ENCODE measurements at regions not wholly inside any gene's neighbourhood (a gene's known extent, or its start where the extent isn't known, plus 50 kb on each side); places are given as distances from the start of the nearest gene placed in this dataset.

DNA sequence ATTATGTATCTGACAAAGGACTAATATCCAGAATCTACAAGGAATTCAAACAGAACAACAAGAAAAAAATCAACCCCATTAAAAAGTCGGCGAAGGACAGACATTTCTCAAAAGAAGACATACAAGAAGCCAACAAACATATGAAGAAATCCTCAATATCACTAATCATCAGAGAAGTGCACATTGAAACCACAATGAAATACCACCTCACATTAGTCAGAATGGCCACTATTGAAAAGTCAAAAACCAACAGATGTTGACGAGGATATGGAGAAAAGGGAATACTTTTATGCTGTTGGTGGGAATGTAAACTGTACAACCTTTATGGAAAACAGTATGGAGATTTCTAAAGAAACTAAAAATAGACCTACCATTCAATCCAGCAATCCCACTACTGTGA, 233.1 kb upstream of the PLSCR5 start:
- no peak for DNase-seq (ENCODE audit: low read depth)

DNA sequence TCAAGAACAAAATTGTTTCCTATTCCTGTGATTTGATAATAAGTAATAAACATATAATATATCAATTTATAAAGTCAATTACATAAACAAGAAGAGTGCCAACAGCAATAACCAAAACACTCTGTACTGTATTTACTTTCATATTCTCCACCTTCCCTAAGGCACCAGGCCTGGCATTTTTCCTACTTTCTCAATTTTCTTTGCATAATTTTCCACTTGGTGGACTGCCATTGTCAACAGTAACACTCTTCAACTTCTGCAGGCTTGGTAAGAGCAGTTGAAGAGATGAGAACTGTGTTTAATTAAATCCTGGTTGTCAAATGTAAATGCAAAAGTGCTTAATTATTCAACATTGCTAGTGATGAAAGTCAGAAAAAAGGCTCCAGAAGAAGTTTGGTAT, 229.8 kb upstream of the PLSCR5 start:
- DNase-seq (ENCODE audit: low read depth) = peak; percentile 24

DNA sequence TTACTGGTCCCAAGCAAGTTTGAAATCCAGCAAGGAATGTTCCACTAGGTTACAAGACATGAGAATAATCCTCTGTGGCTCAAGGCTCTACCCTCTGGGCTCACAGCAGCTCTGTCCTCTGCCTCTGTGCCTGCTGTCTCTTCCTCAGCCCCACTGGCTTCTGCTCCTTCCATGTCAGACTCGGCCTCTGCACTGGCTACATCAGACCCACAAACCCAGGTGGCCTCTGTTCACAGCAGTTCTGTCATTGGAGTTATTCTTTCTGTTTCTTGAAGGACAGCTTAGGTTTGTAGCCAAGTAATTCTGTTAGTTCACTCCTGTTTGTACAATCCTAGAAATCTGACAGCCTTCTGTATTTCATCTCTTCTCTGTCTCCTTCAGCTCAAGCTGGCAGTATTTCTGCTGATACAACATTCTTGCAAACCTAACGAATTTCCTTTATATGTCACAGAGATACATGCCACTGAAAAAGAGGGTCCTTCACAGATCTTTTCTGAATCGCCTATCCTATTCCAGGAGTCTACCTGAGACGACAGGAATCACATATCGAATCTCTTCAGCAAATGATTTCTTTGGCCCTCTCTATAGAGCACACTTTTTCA, 227.8 kb upstream of the PLSCR5 start:
- DNase-seq (ENCODE audit: low read depth) = no peak

DNA sequence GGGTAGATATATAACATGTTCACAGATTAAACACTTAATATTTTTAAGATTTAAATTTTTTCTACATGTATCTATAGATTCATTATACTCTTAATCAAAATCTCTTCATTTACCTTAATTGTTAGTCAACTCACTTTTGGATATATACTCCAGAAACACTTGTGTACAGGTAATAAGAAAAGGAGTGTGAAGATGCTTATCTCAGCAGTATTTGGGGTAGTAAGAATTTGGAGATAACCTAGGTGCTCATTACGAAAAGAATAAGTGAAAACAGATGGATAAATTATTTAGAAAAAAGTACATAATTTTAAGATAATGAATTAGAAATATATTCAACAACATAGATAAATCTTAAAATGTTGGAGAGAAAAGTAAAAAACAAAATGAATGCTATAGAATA, 226.5 kb upstream of the PLSCR5 start:
- DNase-seq (ENCODE audit: low read depth) = no peak

DNA sequence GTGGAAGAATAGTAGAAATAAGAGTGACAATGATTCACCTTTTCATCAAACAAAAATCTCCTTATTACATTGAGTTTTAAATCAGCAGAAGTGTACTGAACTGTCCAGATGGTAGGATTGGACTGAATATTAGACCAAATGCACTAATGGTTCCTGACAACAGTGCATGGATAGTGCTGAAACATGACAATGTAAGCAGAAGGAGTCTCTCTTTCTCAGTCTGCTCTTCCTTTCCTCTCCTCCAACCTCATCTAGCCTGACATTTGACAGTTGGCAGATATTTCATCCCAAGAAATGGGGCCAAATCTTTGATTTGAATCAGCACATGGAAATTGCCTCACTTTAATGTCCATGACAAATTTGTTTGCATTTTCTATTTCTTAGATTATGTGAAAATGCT, 225.1 kb upstream of the PLSCR5 start:
- no peak for DNase-seq (ENCODE audit: low read depth)

DNA sequence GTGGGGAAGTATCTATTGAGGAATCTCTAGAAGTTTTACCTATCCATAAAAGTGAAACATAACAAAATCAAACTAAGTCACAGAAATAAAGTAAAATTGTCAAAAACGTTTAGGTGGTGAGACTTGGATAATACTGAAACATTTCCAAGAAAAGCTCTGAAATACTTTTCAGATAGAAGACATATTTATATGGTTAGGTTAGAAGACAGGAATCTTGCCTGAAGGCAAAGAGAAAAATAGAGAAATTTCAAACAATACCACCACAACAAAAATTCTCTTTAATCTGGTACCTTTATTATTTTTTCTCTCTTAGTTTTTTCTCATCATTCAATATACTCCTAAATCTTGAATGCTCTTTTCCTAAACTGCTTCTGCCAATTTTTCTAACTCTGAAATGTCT, 222.7 kb upstream of the PLSCR5 start:
- no peak for DNase-seq (ENCODE audit: low read depth)

DNA sequence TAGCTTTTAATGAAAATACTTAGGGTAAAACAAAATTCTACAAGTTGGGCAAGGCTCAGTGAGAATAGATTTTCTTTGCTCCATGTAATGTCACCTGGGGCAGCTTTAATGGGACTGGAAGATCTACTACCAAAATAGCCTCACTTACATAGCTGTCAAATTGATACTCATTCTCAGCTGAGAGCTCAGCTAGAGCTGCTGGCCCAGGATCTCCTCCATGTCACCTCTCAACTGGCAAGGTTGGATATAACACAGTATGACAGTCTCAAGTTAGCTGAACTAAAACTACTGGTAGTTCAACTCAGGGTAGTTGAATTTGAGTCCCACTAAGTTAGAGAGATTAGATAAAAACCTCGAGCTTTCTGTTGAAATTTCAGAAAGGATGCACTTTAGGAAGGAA, 218.5 kb upstream of the PLSCR5 start:
- no peak for DNase-seq (ENCODE audit: low read depth)

DNA sequence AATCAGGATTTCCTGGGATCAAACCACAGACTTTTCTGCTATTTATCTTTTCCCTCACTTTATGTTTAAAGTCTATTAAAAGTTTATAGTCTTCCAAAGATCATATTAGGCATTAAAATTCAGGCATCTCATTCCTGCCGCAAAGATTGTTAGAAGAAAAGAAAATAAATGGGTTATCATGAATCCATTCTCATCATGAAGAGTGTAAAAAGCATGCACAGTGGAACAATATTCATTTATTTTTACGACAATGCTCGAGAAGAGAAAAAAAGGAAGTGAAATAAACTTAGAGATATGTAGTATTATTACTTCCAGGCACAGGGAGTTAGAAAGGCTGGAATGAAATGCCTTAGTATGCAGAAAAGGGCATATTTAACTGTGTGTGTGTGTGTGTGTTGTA, 213.7 kb upstream of the PLSCR5 start:
- no peak for DNase-seq (ENCODE audit: low read depth)

DNA sequence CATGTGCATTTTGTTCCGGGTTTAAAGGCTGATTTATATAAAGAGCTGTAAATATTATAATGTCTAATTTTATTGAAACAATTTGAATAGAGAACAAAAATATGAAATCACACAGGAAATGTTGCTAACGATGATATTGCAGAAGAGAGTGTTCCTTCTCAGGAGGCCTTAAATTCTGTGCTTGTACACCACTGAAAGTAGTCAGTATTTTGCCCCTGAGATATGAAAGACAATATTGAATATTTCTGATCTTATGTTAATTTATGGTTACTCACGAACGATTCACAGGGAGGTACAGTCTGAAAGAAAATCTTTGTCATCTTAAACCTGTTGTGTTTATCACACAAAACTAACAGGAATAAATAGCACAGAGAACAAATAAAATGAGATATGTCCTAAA, 213.2 kb upstream of the PLSCR5 start:
- no peak for DNase-seq (ENCODE audit: low read depth)

DNA sequence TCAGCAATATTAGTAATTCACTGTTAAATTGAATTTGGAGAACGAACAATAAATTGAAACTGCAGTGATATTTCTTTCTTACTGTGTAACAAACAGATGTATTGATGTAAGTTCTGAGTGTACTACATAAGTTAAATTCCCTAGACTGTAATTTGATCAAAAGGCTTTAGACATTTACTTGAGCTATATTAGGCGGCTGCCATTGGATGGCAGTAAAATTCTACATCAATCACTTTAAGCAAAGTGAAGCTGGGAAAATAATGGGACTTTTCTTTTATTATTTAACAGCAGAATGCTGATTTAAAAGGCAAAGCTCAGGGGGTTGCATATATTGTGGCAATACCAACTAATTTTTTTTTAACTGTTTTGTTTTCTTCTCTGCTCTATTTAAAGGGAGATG, 212.6 kb upstream of the PLSCR5 start:
- no peak for DNase-seq (ENCODE audit: low read depth)

DNA sequence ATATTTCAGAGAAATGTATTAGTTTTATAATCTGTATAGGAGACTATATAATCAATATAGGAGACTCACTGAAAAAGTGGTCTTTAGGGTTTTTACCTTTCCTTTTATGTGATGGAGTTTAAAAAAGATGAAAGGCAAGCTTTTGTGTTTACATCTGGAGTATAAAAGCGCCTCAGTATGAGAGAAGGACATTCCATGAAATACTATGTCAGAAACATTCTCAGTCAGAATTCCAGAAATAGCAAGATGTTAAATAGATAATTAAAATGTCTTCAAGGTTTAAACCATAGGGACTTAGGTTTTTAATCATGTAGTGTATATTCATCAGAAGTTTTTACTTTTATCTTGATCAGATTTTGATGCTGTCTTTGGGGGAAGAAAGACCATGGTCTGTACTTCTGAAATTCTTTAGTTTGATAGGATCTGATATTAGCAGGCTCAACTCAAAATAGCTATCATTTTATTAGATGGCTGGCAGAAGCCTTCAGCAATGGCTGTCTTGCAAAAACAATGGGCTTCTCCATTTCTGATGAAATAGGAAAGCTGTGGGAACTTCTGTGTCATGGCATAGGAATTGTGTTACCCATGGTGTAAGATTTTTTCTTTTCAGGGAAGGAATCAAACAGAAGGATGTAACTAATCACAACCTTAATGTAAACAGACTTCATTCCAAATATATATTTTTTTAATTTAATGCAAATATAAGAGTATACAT, 209.6 kb upstream of the PLSCR5 start:
- peak; percentile 64 for DNase-seq (ENCODE audit: low read depth)

DNA sequence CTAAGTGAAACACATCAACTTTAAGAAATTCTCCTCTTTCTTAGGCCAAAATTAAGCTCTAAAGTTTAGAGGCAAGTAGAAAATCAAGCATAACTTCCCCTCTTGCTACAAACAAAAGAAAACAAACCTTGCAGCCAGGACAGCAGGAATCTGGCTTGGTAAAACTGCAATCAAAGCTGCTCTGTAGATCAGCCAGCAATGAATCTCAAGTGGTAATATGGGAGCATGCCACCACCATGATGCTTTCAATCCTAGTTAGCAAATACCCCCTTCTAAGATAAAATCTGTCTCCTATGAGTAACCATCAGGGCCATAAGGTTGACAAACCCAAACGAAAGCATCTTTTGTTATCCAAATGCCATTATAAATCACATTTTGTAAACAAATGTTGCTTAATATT, 208.3 kb upstream of the PLSCR5 start:
- peak; percentile 50 for DNase-seq (ENCODE audit: low read depth)

DNA sequence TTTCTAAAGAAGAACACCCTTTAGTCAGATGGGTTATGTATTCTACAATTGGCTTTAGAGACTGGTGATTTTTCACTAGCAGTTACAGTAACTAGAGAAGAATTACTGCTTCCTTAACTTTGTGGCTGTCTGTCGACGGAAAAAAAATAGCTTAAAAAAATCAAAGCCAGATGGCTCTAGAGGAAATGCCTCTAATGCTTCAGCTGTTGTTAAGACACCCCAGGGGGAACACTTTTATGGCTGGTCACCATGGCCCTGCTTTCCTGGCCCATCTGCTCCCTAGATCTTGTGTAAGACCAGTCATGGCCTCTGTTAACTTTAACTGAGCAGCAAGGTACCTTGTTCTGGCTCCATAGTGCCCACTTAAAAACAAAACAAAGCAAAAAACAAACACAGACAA, 198.6 kb upstream of the PLSCR5 start:
- peak; percentile 95 for DNase-seq (ENCODE audit: low read depth)

DNA sequence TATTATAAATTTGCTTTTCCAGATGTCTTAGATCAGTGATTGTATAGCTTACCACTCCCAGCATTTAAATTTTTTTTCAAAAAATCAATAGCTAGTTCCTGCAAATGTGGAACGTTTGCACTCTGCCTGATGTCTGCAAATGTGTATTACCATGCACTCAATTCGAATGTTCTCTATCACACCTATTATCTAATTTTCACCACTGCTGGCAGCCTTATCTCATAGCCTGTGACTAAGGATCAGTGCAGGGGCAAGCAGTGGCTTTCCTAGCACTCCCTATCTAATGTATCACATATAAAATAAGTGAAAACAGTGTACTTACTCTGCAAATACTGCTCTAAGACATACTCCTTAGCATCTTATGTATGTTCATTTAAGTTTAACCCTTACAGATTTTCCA, 196.3 kb upstream of the PLSCR5 start:
- DNase-seq (ENCODE audit: low read depth) = no peak

DNA sequence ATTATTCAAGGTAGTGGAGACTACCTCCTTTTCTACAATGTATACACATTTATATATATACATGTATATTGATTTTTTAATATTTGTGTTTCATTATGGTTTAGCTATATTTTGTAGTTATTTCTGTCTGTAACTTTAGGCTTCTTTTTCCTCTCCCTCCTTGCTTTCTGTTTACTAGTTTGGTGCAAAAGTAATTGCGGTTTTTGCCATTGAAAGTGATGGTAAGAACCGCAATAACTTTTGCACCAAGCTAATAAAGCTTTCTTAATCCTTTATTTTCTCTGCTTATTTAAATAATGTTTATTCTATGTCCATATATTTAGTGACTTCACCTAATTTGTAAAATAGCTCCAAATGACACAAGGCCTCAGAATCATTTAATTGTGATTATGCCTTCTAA, 195.3 kb upstream of the PLSCR5 start:
- DNase-seq (ENCODE audit: low read depth) = no peak

DNA sequence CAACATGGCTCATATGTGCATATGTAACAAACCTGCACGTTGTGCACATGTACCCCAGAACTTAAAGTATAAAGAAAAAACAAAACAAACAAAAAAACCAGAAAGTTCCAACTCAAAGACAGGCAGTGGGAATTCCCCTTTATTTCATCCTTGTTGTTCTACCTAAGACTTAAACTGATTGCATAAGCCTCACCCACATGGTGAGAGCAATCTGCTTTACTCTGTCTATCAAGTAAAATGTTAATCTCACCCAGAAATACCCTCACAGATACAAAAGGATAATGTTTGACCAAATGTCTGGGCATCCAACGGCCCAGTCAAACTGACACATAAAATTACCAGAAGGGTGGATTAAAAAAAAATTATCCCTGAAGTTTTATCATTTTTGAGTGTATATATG, 190.9 kb upstream of the PLSCR5 start:
- no peak for DNase-seq (ENCODE audit: low read depth)

DNA sequence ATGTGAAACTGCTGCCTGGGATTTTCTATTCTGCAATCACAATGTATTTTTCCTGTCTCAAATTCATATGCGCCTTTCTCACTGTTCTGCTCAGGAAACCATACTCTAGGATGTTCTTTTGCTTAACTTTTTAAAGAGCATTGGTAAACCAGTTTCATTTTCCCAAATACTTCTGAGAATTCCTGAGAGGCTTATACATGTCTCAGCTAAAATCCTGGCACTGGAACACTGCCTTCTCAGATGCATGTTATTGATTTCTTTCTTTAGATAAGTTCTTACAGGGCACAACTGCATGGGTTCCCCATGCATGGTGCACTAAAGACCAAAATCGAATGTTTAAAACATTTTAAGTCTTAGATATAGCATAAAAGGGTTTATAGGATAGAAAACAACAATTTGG, 178.3 kb upstream of the PLSCR5 start:
- DNase-seq (ENCODE audit: low read depth) = no peak

DNA sequence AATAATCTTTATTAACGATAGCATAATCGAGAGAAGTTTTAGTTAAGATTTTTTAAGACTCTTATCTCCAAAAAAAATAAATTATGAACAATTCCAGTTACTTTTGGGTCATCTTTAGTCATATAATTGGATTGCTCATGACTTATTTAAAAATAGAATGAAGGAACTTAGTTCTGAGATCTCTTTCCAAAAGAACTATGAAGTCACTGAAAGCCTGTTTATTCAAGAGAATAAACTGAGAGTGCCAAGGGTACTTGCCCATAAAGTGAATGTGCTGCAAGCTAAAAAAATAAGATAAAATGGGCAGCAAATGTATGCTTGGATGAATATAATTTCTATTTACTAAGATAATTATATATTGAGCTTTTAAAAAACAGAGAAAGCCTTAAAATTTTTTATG, 176.5 kb upstream of the PLSCR5 start:
- DNase-seq (ENCODE audit: low read depth) = no peak

DNA sequence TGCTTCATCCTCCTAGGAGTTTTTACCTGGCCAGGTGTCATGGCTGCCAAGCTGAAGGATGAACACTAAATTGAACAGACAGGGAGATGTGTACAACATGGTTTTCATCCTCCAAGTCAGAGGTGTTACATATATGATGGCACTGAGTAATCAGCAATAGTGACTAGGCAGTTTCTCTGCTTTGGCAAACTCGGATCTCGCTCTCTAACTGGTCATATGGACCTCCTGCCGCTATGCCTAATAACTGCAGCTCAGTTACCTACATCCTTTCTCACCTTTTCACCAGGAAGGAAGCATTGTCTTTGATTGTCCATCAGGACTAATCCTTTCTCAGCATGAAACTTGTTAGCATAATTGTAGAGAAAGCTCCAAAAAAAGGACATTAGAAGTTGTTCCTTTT, 175.9 kb upstream of the PLSCR5 start:
- no peak for DNase-seq (ENCODE audit: low read depth)

DNA sequence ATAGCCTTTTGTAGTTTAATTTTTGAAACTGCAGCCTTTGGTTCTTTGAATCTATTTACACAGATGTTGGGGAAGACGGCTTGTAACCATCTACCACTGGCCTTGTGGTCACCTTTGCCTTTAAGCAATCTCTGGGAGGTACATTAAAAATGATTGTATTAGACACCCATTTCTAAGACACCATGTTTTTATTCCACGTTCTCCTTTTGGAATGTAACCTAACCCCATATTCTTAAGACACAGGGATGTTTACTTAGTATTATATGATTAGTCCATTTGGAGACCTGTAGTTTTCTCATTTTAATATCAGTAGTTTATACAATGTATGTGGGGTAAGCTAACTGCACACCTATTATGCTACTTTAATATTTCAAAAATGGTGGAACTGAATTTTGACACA, 175.1 kb upstream of the PLSCR5 start:
- no peak for DNase-seq (ENCODE audit: low read depth)

DNA sequence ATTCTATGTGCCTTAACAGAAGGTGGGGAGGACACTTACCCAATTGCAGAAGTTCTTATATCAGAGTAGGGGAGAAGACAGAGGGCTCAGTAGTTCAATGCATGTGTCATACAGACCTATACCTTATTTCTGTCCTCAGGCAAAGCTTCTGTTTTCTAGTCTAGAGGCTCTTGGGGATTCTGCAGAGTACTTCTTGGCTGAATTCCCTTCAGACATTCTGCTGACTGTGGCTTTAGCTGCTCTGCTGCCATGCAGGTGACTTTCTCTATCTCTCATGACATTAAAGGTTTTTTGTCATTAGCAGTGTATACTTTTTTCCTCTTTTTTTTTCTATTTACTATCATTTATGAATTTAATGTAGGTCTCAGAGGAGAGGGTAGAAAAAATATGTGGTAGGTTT, 172.8 kb upstream of the PLSCR5 start:
- no peak for DNase-seq (ENCODE audit: low read depth)

DNA sequence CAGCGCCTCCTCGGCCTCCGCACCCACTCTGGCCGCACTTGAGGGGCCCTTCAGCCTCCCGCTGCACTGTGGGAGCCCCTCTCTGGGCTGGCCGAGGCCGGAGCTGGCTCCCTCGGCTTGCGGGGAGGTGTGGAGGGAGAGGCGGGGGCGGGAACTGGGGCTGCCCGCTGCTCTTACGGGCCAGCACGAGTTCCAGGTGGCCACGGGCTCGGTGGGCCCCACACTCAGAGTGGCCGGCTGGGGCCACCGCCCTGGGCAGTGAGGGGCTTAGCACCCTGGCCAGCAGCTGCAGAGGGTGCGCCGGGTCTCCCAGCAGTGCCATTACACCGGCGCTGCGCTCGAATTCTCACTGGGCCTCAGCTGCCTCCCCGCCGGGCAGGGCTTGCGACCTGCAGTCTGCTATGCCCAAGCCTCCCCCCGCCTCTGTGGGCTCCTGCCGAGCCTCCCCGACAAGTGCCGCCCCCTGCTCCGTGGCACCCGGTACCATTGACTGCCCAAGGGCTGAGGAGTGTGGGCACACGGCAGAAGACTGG, 167.1 kb upstream of the PLSCR5 start:
- DNase-seq (ENCODE audit: low read depth) = no peak

DNA sequence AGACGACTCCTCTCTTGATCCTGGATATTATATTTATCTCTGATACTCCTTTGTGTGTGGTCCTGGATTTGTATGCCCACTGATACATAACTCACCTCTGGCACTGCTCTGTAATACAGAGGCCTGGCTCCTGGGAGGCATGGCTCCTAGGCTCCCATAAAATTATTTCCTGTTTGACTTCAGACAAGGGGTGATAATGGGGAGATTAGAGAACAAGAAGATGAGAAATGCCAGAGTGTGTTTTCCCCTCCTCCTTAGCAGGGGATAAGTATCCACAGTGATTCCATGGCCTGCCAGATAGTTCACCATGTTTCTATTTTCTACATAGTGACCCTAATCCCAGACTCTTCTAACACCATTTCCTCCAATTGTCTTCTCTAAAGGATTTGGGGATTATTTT, 165.7 kb upstream of the PLSCR5 start:
- DNase-seq (ENCODE audit: low read depth) = no peak

DNA sequence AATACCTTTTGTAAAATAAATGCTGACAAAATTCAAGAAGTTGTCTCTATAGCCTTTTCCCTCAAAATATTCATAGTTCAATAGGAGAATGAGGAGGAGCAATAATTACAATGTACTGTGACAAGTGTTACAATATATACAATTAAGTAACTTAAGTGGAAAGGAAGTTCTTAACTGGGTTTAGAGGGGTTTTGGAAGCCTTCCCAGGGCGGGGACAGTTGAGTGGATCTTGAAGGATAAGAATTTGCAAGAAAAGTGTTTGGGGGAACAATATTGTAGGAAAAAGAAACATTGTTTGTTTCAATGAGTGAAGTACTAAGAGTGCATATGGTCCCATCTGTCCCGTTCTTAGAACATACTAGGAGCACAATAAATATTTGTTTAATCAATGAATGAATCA, 165.2 kb upstream of the PLSCR5 start:
- no peak for DNase-seq (ENCODE audit: low read depth)

Measured in GM04503 (cell line).